K562 (cell line): ENCODE measurements at regions not wholly inside any gene's neighbourhood (a gene's known extent, or its start where the extent isn't known, plus 50 kb on each side); places are given as distances from the start of the nearest gene placed in this dataset.

Experiments
- ATAC-seq: fragments of 200-7000 bp; cut with Tn5 transposase; 3 replicates; pipeline ENCODE4 v1.9.1; 2020; ENCODE audit warnings: moderate library complexity
- BruUV-seq: library from RNA; stranded (reverse); fragments of 400-500 nt; replicated peaks from 2 replicates; lab custom pipeline; 2021; lab: Mats Ljungman, UMichigan
- CTCF ChIA-PET: fragments of 300-600 bp; formaldehyde crosslinking; extraction: SDS; loops from one replicate; lab custom pipeline; 2021; ENCODE audit warnings: low intra/inter-chr PET ratio; lab: Yijun Ruan, JAX
- POLR2A ChIA-PET: fragments of 300-600, 350-650 bp; sonication (Branson Sonifier 250); formaldehyde crosslinking; extraction: SDS; loops from one replicate; lab custom pipeline; 2021; ENCODE audit warnings: antibody characterized with exemption, inconsistent platforms; lab: Yijun Ruan, JAX
- DNase-seq, 4 experiments: peaks; one replicate each; pipeline versions ENCODE4 v3.0.0 to v3.0.0-alpha.2; 2011 to 2018; ENCODE audit warnings: low spot score in 3 of 4, mixed read lengths in 3 of 4; ENCODE audit errors: extremely low read depth in 1 of 4
- FAIRE-seq: peaks from 2 replicates; lab custom pipeline; 2011; peaks lifted over from hg19 to GRCh38; lab: Jason Lieb, UNC
- H2AFZ ChIP-seq: 2 replicates; pipeline ENCODE4 v1.6.0; 2011; ENCODE audit warnings: low read depth, low read length, control low read depth, inconsistent platforms
- H3K27ac ChIP-seq: fragments of 200-600 bp; 3 replicates; pipeline ENCODE4 v1.8.0; 2011; ENCODE audit warnings: low read depth, mild to moderate bottlenecking, control low read depth, inconsistent platforms, low read length, moderate library complexity, mixed read lengths; ENCODE audit errors: extremely low read depth
- H3K27me3 ChIP-seq, 2 experiments: fragments of 300-600 bp in 1 of 2; 2 replicates in 1 of 2; 3 replicates in 1 of 2; pipeline versions ENCODE4 v1.6.0 to v1.8.0; 2011; ENCODE audit warnings: inconsistent platforms in 2 of 2, low read length in 2 of 2, mild to moderate bottlenecking in 1 of 2, mixed read lengths in 1 of 2, moderate library complexity in 1 of 2; ENCODE audit not compliant: control insufficient read depth in 2 of 2, insufficient read depth in 2 of 2
- H3K36me3 ChIP-seq: fragments of 300-600 bp; 3 replicates; pipeline ENCODE4 v1.8.0; 2011; ENCODE audit warnings: mild to moderate bottlenecking, low read length, inconsistent platforms; ENCODE audit not compliant: control insufficient read depth, insufficient read depth
- H3K4me1 ChIP-seq, 2 experiments: fragments of 200-600 bp in 1 of 2; replicated peaks in 1 of 2; 2 replicates in 1 of 2; 3 replicates in 1 of 2; pipeline versions ENCODE4 v1.5.1 to v1.8.0; 2011; ENCODE audit warnings: inconsistent platforms in 2 of 2, low read length in 2 of 2, mild to moderate bottlenecking in 1 of 2, mixed read lengths in 1 of 2, moderate library complexity in 1 of 2; ENCODE audit not compliant: control insufficient read depth in 2 of 2, insufficient read depth in 2 of 2
- H3K4me2 ChIP-seq: 2 replicates; pipeline ENCODE4 v1.6.1; 2011; ENCODE audit warnings: low read length, control low read depth, inconsistent platforms, mixed read lengths; ENCODE audit not compliant: insufficient read depth
- H3K4me3 ChIP-seq: fragments of 200-600 bp; sonication (generic), shearing (Covaris generic); 2 replicates; pipeline ENCODE4 v1.5.1; 2016; ENCODE audit warnings: control low read depth, inconsistent platforms
- H3K79me2 ChIP-seq: fragments of 200-600 bp; 3 replicates; pipeline ENCODE4 v1.8.0; 2011; ENCODE audit warnings: low read length, inconsistent platforms; ENCODE audit not compliant: control insufficient read depth, insufficient read depth
- H3K9ac ChIP-seq, 2 experiments: 2 replicates each; pipeline versions ENCODE4 v1.6.0 to v1.6.1; 2011; ENCODE audit warnings: low read depth in 2 of 2, low read length in 2 of 2, control low read depth in 1 of 2, inconsistent platforms in 1 of 2, mild to moderate bottlenecking in 1 of 2, mixed read lengths in 1 of 2; ENCODE audit not compliant: insufficient read depth in 1 of 2
- H3K9me1 ChIP-seq: one replicate; pipeline ENCODE4 v1.6.0; 2011; ENCODE audit warnings: inconsistent platforms, mild to moderate bottlenecking, low read length, moderate library complexity; ENCODE audit not compliant: control insufficient read depth, insufficient read depth
- H3K9me3 ChIP-seq: replicated peaks from 2 replicates; pipeline ENCODE4 v1.5.1; 2011; ENCODE audit warnings: low read depth, low read length, inconsistent platforms; ENCODE audit not compliant: control insufficient read depth, insufficient read depth
- H4K20me1 ChIP-seq: replicated peaks from 2 replicates; pipeline ENCODE4 v1.6.1; 2011; ENCODE audit warnings: low read length, inconsistent platforms, mixed read lengths; ENCODE audit not compliant: control insufficient read depth, insufficient read depth
- FOSL1 ChIP-seq: fragments of 200-800 bp; sonication (Bioruptor generic); conservative IDR thresholded peaks from 2 replicates; pipeline ENCODE4 v1.6.1; 2016; ENCODE audit warnings: missing genetic modification characterization, missing compliant biosample characterization
- FUS ChIP-seq: fragments of 200-400 bp; formaldehyde crosslinking; optimal IDR thresholded peaks from 2 replicates; pipeline ENCODE3; 2017; ENCODE audit warnings: low read depth, low read length
- KDM5B ChIP-seq: fragments of 200-600 bp; sonication (generic); IDR thresholded peaks from 2 replicates; pipeline ENCODE4 v1.6.1; 2012; ENCODE audit warnings: low read depth, mild to moderate bottlenecking, moderate library complexity, low read length, control low read depth, inconsistent platforms; ENCODE audit not compliant: insufficient replicate concordance
- MIER1 ChIP-seq: fragments of 450-650 bp; IDR thresholded peaks from 2 replicates; pipeline ENCODE4 v1.6.1; 2016; ENCODE audit warnings: antibody characterized with exemption, mild to moderate bottlenecking, low read depth
- NR2C2 ChIP-seq, 2 experiments: fragments of 200-800 bp in 1 of 2; sonication (Bioruptor generic) in 1 of 2; sonication (generic) in 1 of 2; formaldehyde crosslinking in 1 of 2; IDR thresholded peaks; 2 replicates each; pipeline versions ENCODE4 v1.6.1 to v1.8.0; 2016 to 2022; ENCODE audit warnings: mild to moderate bottlenecking in 1 of 2, missing compliant biosample characterization in 1 of 2, missing genetic modification characterization in 1 of 2, missing genetic modification reagents in 1 of 2
- RBM15 ChIP-seq: fragments of 200-400 bp; formaldehyde crosslinking; IDR thresholded peaks from 2 replicates; pipeline ENCODE4 v1.6.1; 2018; ENCODE audit warnings: mild to moderate bottlenecking, low read length, moderate library complexity; ENCODE audit not compliant: insufficient read depth
- ZNF253 ChIP-seq: fragments of 250-450 bp; sonication (Bioruptor Pico); conservative IDR thresholded peaks from 2 replicates; pipeline ENCODE4 v1.6.1; 2021; ENCODE audit warnings: mild to moderate bottlenecking
- in situ Hi-C: fragments of 300-500 bp; cut with MboI; formaldehyde crosslinking; loops from 4 replicates; pipeline ENCODE4 v1.15.0; 2018; ENCODE audit warnings: inconsistent platforms, mixed read lengths
- intact Hi-C: fragments of 100-400 bp; cut with micrococcal nuclease; formaldehyde crosslinking; loops from 2 replicates; pipeline ENCODE4 v1.14.2; 2022
- TF ChIP-seq, protein P1 (sequence below): conservative IDR thresholded peaks from 2 replicates; pipeline ENCODE4 v1.6.1; 2011; ENCODE audit warnings: low read depth, mild to moderate bottlenecking, low read length; ENCODE audit not compliant: control insufficient read depth
- TF ChIP-seq, protein P2 (sequence below): fragments of 450-650 bp; IDR thresholded peaks from 2 replicates; pipeline ENCODE4 v1.6.1; 2016; ENCODE audit warnings: mild to moderate bottlenecking
- TF ChIP-seq, protein P3 (sequence below): IDR thresholded peaks from 3 replicates; pipeline ENCODE4 v1.6.1; 2011; ENCODE audit warnings: borderline replicate concordance, mild to moderate bottlenecking; ENCODE audit not compliant: insufficient read length, insufficient read depth
- TF ChIP-seq, protein P4 (sequence below), 2 experiments: fragments of 450-650 bp; IDR thresholded peaks; 2 replicates each; pipeline ENCODE4 v1.6.1; 2018; ENCODE audit warnings: mild to moderate bottlenecking in 2 of 2, low read depth in 1 of 2; ENCODE audit not compliant: partially characterized antibody in 2 of 2

DNA sequence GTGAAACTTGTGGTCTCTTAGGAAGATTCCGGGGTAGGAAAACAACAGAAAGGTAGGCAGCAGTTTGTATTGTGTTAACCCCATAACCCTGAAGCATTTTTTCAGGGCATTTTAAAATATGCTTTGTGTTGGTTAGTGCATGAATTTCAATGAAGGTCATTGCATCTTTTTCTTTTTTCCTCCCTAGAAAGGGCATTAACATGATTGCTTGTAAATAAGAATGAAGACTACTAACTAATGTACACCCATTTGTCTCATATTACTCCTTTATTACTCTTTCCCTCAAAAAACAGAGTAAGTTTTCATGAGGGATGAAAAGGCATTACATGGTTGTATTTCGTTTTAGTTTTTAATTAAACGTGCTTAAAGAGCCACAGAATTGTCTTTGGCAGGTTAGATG, 141.4 kb downstream of the OGFRL1 start (continued):
- TF ChIP-seq, protein P1, sequence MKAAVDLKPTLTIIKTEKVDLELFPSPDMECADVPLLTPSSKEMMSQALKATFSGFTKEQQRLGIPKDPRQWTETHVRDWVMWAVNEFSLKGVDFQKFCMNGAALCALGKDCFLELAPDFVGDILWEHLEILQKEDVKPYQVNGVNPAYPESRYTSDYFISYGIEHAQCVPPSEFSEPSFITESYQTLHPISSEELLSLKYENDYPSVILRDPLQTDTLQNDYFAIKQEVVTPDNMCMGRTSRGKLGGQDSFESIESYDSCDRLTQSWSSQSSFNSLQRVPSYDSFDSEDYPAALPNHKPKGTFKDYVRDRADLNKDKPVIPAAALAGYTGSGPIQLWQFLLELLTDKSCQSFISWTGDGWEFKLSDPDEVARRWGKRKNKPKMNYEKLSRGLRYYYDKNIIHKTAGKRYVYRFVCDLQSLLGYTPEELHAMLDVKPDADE, result no peak
- TF ChIP-seq, protein P2, sequence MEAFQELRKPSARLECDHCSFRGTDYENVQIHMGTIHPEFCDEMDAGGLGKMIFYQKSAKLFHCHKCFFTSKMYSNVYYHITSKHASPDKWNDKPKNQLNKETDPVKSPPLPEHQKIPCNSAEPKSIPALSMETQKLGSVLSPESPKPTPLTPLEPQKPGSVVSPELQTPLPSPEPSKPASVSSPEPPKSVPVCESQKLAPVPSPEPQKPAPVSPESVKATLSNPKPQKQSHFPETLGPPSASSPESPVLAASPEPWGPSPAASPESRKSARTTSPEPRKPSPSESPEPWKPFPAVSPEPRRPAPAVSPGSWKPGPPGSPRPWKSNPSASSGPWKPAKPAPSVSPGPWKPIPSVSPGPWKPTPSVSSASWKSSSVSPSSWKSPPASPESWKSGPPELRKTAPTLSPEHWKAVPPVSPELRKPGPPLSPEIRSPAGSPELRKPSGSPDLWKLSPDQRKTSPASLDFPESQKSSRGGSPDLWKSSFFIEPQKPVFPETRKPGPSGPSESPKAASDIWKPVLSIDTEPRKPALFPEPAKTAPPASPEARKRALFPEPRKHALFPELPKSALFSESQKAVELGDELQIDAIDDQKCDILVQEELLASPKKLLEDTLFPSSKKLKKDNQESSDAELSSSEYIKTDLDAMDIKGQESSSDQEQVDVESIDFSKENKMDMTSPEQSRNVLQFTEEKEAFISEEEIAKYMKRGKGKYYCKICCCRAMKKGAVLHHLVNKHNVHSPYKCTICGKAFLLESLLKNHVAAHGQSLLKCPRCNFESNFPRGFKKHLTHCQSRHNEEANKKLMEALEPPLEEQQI, result no peak

DNA sequence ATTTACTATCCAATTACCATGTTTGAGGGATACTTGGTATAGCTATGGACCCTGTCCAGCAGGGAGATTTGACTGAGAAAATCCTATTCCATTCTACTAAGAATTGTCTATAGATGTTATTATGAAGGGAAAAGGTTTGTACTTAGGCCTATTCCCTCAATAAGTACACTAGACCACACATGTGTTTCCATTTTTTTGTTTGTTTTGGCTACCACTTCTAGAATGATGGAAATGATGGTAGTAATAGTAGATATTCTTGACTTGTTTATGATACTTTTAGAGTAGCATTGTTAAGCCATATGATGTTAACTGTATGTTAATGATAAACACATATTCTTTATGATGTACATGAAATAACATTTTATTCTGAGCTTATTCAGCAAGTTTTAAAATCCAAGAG, 144.8 kb downstream of the OGFRL1 start:
- Histone ChIP-seq H2AFZ (no peak overlapping the region), H3K27ac (no peak overlapping the region), H3K9me1 (no peaks in the 10 kb centered on the region), H3K36me3 (no peaks in the 10 kb centered on the region), H3K4me3 (no peak overlapping the region), H3K79me2 (no peaks in the 10 kb centered on the region), H3K4me2 (no peak overlapping the region), H3K9me3 (no peaks in the 10 kb centered on the region), H3K27me3 (no peaks in the 10 kb centered on the region), H3K9ac (no peak overlapping the region), H4K20me1 (no peaks in the 10 kb centered on the region), H3K4me1 (no peaks in the 10 kb centered on the region)
- DNase-seq, result no peak
- intact Hi-C loops, result no loop called here
- POLR2A ChIA-PET, result no interaction called here
- CTCF ChIA-PET, result no interaction called here
- in situ Hi-C loops, result no loop called here
- no peak for FAIRE-seq
- no peak for ATAC-seq
- no TSS peak for BruUV-seq
- TF ChIP-seq NR2C2 (CRISPR knock-in tag; IDR thresholded peaks at IDR 0.05) (no peak), NR2C2 (tag; IDR thresholded peaks at IDR 0.05) (no peak), ZNF253 (CRISPR knock-in tag) (no peak), KDM5B (no peak), FUS (no peak), FOSL1 (tag) (no peak), MIER1 (no peak), RBM15 (no peak)
- TF ChIP-seq, protein P3, sequence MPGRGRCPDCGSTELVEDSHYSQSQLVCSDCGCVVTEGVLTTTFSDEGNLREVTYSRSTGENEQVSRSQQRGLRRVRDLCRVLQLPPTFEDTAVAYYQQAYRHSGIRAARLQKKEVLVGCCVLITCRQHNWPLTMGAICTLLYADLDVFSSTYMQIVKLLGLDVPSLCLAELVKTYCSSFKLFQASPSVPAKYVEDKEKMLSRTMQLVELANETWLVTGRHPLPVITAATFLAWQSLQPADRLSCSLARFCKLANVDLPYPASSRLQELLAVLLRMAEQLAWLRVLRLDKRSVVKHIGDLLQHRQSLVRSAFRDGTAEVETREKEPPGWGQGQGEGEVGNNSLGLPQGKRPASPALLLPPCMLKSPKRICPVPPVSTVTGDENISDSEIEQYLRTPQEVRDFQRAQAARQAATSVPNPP, result no peak
- TF ChIP-seq, protein P4, sequence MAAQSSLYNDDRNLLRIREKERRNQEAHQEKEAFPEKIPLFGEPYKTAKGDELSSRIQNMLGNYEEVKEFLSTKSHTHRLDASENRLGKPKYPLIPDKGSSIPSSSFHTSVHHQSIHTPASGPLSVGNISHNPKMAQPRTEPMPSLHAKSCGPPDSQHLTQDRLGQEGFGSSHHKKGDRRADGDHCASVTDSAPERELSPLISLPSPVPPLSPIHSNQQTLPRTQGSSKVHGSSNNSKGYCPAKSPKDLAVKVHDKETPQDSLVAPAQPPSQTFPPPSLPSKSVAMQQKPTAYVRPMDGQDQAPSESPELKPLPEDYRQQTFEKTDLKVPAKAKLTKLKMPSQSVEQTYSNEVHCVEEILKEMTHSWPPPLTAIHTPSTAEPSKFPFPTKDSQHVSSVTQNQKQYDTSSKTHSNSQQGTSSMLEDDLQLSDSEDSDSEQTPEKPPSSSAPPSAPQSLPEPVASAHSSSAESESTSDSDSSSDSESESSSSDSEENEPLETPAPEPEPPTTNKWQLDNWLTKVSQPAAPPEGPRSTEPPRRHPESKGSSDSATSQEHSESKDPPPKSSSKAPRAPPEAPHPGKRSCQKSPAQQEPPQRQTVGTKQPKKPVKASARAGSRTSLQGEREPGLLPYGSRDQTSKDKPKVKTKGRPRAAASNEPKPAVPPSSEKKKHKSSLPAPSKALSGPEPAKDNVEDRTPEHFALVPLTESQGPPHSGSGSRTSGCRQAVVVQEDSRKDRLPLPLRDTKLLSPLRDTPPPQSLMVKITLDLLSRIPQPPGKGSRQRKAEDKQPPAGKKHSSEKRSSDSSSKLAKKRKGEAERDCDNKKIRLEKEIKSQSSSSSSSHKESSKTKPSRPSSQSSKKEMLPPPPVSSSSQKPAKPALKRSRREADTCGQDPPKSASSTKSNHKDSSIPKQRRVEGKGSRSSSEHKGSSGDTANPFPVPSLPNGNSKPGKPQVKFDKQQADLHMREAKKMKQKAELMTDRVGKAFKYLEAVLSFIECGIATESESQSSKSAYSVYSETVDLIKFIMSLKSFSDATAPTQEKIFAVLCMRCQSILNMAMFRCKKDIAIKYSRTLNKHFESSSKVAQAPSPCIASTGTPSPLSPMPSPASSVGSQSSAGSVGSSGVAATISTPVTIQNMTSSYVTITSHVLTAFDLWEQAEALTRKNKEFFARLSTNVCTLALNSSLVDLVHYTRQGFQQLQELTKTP (IDR thresholded peaks at IDR 0.05; ENCODE audit: low read depth in 1 of 2, partially characterized antibody in 2 of 2), result no peak
